Gastrocnemius medialis (tissue), 4 donors: ENCODE measurements at regions not wholly inside any gene's neighbourhood (a gene's known extent, or its start where the extent isn't known, plus 50 kb on each side); places are given as distances from the start of the nearest gene placed in this dataset.

Source experiments
- POLR2A ChIP-seq, 2 donors: fragments of 450-650 bp; IDR thresholded peaks; one replicate each; pipeline ENCODE4 v1.6.1; 2017; ENCODE audit warnings: antibody characterized with exemption in 2 of 2, mild to moderate bottlenecking in 2 of 2, moderate library complexity in 2 of 2
- TF ChIP-seq, protein P1 (sequence below), 5 experiments: fragments of 450-650 bp in 3 of 5; fragments of 200-600 bp in 2 of 5; sonication (generic) in 2 of 5; IDR thresholded peaks in 4 of 5; conservative IDR thresholded peaks in 1 of 5; 1 replicate in 4 of 5; 2 replicates in 1 of 5; pipeline ENCODE4 v1.5.1; 2016 to 2019; ENCODE audit warnings: antibody characterized with exemption in 5 of 5, mild to moderate bottlenecking in 3 of 5, moderate library complexity in 3 of 5

DNA sequence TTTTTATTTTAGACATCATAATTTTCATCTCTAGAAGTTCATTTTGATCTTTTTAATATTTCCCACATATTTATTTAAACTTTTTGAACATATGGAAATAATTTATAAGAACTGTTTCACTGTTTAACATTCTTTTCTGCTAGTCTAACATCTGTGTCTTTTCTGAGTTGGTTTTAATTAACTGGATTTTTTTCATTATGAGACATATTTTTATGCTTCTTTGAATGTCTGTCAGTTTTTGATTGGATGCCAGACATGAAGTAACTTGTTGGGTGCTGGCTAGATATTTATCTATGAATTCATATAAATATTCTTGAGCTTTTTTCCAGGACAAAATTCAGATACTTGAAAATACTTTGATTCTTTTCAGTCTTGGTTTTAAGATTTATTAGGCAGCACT, 317.8 kb upstream of the NCAM1 start:
- no peak for TF ChIP-seq POLR2A (IDR thresholded peaks at IDR 0.05)
- TF ChIP-seq, protein P1, sequence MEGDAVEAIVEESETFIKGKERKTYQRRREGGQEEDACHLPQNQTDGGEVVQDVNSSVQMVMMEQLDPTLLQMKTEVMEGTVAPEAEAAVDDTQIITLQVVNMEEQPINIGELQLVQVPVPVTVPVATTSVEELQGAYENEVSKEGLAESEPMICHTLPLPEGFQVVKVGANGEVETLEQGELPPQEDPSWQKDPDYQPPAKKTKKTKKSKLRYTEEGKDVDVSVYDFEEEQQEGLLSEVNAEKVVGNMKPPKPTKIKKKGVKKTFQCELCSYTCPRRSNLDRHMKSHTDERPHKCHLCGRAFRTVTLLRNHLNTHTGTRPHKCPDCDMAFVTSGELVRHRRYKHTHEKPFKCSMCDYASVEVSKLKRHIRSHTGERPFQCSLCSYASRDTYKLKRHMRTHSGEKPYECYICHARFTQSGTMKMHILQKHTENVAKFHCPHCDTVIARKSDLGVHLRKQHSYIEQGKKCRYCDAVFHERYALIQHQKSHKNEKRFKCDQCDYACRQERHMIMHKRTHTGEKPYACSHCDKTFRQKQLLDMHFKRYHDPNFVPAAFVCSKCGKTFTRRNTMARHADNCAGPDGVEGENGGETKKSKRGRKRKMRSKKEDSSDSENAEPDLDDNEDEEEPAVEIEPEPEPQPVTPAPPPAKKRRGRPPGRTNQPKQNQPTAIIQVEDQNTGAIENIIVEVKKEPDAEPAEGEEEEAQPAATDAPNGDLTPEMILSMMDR (IDR thresholded peaks at IDR 0.05 in 4 of 5, conservative IDR thresholded peaks at IDR 0.05 in 1 of 5): no peak
